Astrocyte (in vitro differentiated cells and primary cell): ENCODE measurements at regions not wholly inside any gene's neighbourhood (a gene's known extent, or its start where the extent isn't known, plus 50 kb on each side); places are given as distances from the start of the nearest gene placed in this dataset.
A peak's percentile ranks its signal among the peaks of the same experiment; 100 is the strongest.
"Not testable (repeated sequence)": the region's sequence is repeated elsewhere in the genome, so short reads cannot be mapped to it uniquely, and the experiment has no call there.

Experiments
- DNase-seq: peaks from one replicate; pipeline ENCODE4 v3.0.0-alpha.2; 2010; ENCODE audit warnings: low read depth
- FAIRE-seq: peaks from 2 replicates; lab custom pipeline; 2011; peaks lifted over from hg19 to GRCh38; lab: Jason Lieb, UNC
- H2AFZ ChIP-seq: 2 replicates; pipeline ENCODE4 v1.6.0; 2012; ENCODE audit warnings: low read depth, low read length, inconsistent platforms
- H3K27ac ChIP-seq: 2 replicates; pipeline ENCODE4 v1.5.1; 2011; ENCODE audit warnings: low read depth, low read length, inconsistent platforms
- H3K27me3 ChIP-seq: 2 replicates; pipeline ENCODE4 v1.6.0; 2011; ENCODE audit warnings: low read length, inconsistent platforms; ENCODE audit not compliant: insufficient read depth
- H3K36me3 ChIP-seq: 2 replicates; pipeline ENCODE4 v1.5.1; 2011; ENCODE audit warnings: low read length, inconsistent platforms; ENCODE audit not compliant: insufficient read depth
- H3K4me1 ChIP-seq: 2 replicates; pipeline ENCODE4 v1.5.1; 2011; ENCODE audit warnings: low read length, inconsistent platforms; ENCODE audit not compliant: insufficient read depth
- H3K4me2 ChIP-seq: 2 replicates; pipeline ENCODE4 v1.6.0; 2012; ENCODE audit warnings: low read length, inconsistent platforms
- H3K4me3 ChIP-seq: 2 replicates; pipeline ENCODE4 v1.5.1; 2011; ENCODE audit warnings: low read depth, mild to moderate bottlenecking, low read length, inconsistent platforms; ENCODE audit not compliant: insufficient read depth
- H3K79me2 ChIP-seq: 2 replicates; pipeline ENCODE4 v1.6.0; 2012; ENCODE audit warnings: mild to moderate bottlenecking, low read length, inconsistent platforms; ENCODE audit not compliant: insufficient read depth
- H3K9ac ChIP-seq: 2 replicates; pipeline ENCODE4 v1.6.0; 2012; ENCODE audit warnings: mild to moderate bottlenecking, low read length, inconsistent platforms
- H3K9me3 ChIP-seq: 2 replicates; pipeline ENCODE4 v1.5.1; 2012; ENCODE audit warnings: low read depth, mild to moderate bottlenecking, low read length, inconsistent platforms; ENCODE audit not compliant: insufficient read depth
- H4K20me1 ChIP-seq: 2 replicates; pipeline ENCODE4 v1.6.0; 2012; ENCODE audit warnings: low read length, inconsistent platforms; ENCODE audit not compliant: insufficient read depth
- H3K27ac Mint-ChIP-seq: one replicate; pipeline ENCODE4 v1.8.0; 2021; ENCODE audit warnings: mild to moderate bottlenecking, mixed read lengths; ENCODE audit not compliant: unreplicated experiment
- H3K27me3 Mint-ChIP-seq: one replicate; pipeline ENCODE4 v1.8.0; 2021; ENCODE audit warnings: low read depth, mixed read lengths; ENCODE audit not compliant: unreplicated experiment
- H3K36me3 Mint-ChIP-seq: one replicate; pipeline ENCODE4 v1.8.0; 2021; ENCODE audit warnings: low read depth, mixed read lengths; ENCODE audit not compliant: unreplicated experiment
- H3K4me1 Mint-ChIP-seq: one replicate; pipeline ENCODE4 v1.8.0; 2021; ENCODE audit warnings: low read depth, mixed read lengths; ENCODE audit not compliant: unreplicated experiment
- H3K4me3 Mint-ChIP-seq: one replicate; pipeline ENCODE4 v1.8.0; 2021; ENCODE audit warnings: mild to moderate bottlenecking, moderate library complexity, mixed read lengths; ENCODE audit not compliant: unreplicated experiment
- H3K9me3 Mint-ChIP-seq: one replicate; pipeline ENCODE4 v1.8.0; 2021; ENCODE audit warnings: mild to moderate bottlenecking, mixed read lengths; ENCODE audit not compliant: unreplicated experiment
- CTCF ChIP-seq: IDR thresholded peaks from 2 replicates; pipeline ENCODE4 v1.5.1; 2011; ENCODE audit warnings: low read depth, mild to moderate bottlenecking, inconsistent platforms, low read length, moderate library complexity; ENCODE audit not compliant: insufficient read depth

GRCh38 chr4:118595883-118596282 is 89.3 kb upstream of the METTL14 start:
- H3K36me3 ChIP-seq, H3K27ac ChIP-seq, H3K4me3 Mint-ChIP-seq, DNase-seq, H2AFZ ChIP-seq, H3K4me1 ChIP-seq, H3K27me3 Mint-ChIP-seq, H3K4me3 ChIP-seq, H3K27ac Mint-ChIP-seq, H3K4me2 ChIP-seq, H4K20me1 ChIP-seq, H3K36me3 Mint-ChIP-seq, H3K9ac ChIP-seq, H3K9me3 ChIP-seq, H3K27me3 ChIP-seq, H3K79me2 ChIP-seq, H3K4me1 Mint-ChIP-seq, FAIRE-seq, H3K9me3 Mint-ChIP-seq: not testable (repeated sequence)

- H3K79me2 ChIP-seq, result not testable (repeated sequence)
Measured at GRCh38 chr4:118625097-118625496, 60.1 kb upstream of the METTL14 start.

GRCh38 chr4:118629697-118630096 is 55.5 kb upstream of the METTL14 start:
- not testable (repeated sequence) for H3K27ac ChIP-seq, H3K4me3 ChIP-seq, H3K4me3 Mint-ChIP-seq, H3K36me3 Mint-ChIP-seq, H3K27me3 Mint-ChIP-seq, H3K9me3 ChIP-seq, H3K27ac Mint-ChIP-seq, H3K79me2 ChIP-seq, H3K9ac ChIP-seq, H4K20me1 ChIP-seq, H3K27me3 ChIP-seq, H3K36me3 ChIP-seq, H2AFZ ChIP-seq, H3K4me1 Mint-ChIP-seq, FAIRE-seq, H3K4me2 ChIP-seq, H3K9me3 Mint-ChIP-seq, H3K4me1 ChIP-seq
- DNase-seq, result peak; percentile 39
- TF ChIP-seq CTCF, result peak; percentile 7

More at GRCh38 chr4:118625097-118625496, 60.1 kb upstream of the METTL14 start:
- H3K27ac ChIP-seq, H3K36me3 ChIP-seq, H3K4me3 Mint-ChIP-seq, H3K4me3 ChIP-seq, H3K9ac ChIP-seq, H3K9me3 ChIP-seq, H3K4me1 ChIP-seq, H3K27ac Mint-ChIP-seq, H3K27me3 Mint-ChIP-seq, H4K20me1 ChIP-seq, FAIRE-seq, H3K4me2 ChIP-seq, H3K4me1 Mint-ChIP-seq, H2AFZ ChIP-seq, H3K36me3 Mint-ChIP-seq, H3K9me3 Mint-ChIP-seq, DNase-seq, H3K27me3 ChIP-seq: not testable (repeated sequence)

GRCh38 chr4:118630897-118631296 is 54.3 kb upstream of the METTL14 start:
- not testable (repeated sequence) for H3K4me1 ChIP-seq, H3K36me3 Mint-ChIP-seq, FAIRE-seq, H3K9me3 ChIP-seq, H3K9ac ChIP-seq, H3K36me3 ChIP-seq, H3K9me3 Mint-ChIP-seq, H3K27me3 Mint-ChIP-seq, H3K4me3 Mint-ChIP-seq, H4K20me1 ChIP-seq, H3K79me2 ChIP-seq, H3K4me3 ChIP-seq, H3K27ac ChIP-seq, H2AFZ ChIP-seq, H3K27me3 ChIP-seq, DNase-seq, H3K27ac Mint-ChIP-seq, H3K4me2 ChIP-seq, H3K4me1 Mint-ChIP-seq

GRCh38 chr4:118631321-118632050 is 53.7 kb upstream of the METTL14 start:
- not testable (repeated sequence) for H3K36me3 ChIP-seq, H3K4me3 ChIP-seq, H3K27ac Mint-ChIP-seq, H3K9me3 ChIP-seq, H3K9me3 Mint-ChIP-seq, H3K9ac ChIP-seq, H3K27me3 ChIP-seq, H2AFZ ChIP-seq, H4K20me1 ChIP-seq, H3K27me3 Mint-ChIP-seq, H3K36me3 Mint-ChIP-seq, H3K4me1 ChIP-seq, H3K4me2 ChIP-seq, H3K79me2 ChIP-seq, H3K27ac ChIP-seq, H3K4me1 Mint-ChIP-seq, FAIRE-seq, DNase-seq, H3K4me3 Mint-ChIP-seq
